H1 (cell line): ENCODE measurements at regions not wholly inside any gene's neighbourhood (a gene's known extent, or its start where the extent isn't known, plus 50 kb on each side); places are given as distances from the start of the nearest gene placed in this dataset.

Source experiments
- CTCF ChIA-PET: fragments of 300-600 bp; sonication (Branson Sonifier 250); formaldehyde crosslinking; loops from one replicate; lab custom pipeline; 2021; ENCODE audit not compliant: partially characterized antibody; lab: Charles Lee
- POLR2A ChIA-PET: fragments of 300-600 bp; sonication (Branson Sonifier 250); formaldehyde crosslinking; loops from one replicate; lab custom pipeline; 2021; ENCODE audit warnings: inconsistent platforms; ENCODE audit not compliant: partially characterized antibody; lab: Charles Lee
- DNase-seq, 2 experiments: peaks; one replicate each; pipeline versions ENCODE4 v3.0.0 to v3.0.0-alpha.2; 2010 to 2022; ENCODE audit warnings: low spot score in 2 of 2, low read depth in 1 of 2, mixed read lengths in 1 of 2
- FAIRE-seq: peaks from 2 replicates; lab custom pipeline; 2011; peaks lifted over from hg19 to GRCh38; lab: Jason Lieb, UNC
- H2AFZ ChIP-seq: 2 replicates; pipeline ENCODE4 v1.8.1; 2012; ENCODE audit warnings: low read length, inconsistent platforms
- H2AK5ac ChIP-seq: 2 replicates; pipeline ENCODE4 v1.6.1; 2013; ENCODE audit warnings: low read depth, low read length
- H2BK120ac ChIP-seq: replicated peaks from 2 replicates; pipeline ENCODE3; 2013; ENCODE audit warnings: low read depth, low read length, inconsistent platforms
- H2BK12ac ChIP-seq: 2 replicates; pipeline ENCODE4 v1.6.1; 2013; ENCODE audit warnings: low read depth, low read length
- H2BK15ac ChIP-seq: 2 replicates; pipeline ENCODE4 v1.6.1; 2013; ENCODE audit warnings: low read length
- H2BK20ac ChIP-seq: 2 replicates; pipeline ENCODE4 v1.6.1; 2013; ENCODE audit warnings: low read length
- H2BK5ac ChIP-seq: 2 replicates; pipeline ENCODE4 v1.6.1; 2013; ENCODE audit warnings: low read depth, low read length
- H3K14ac ChIP-seq: 2 replicates; pipeline ENCODE4 v1.6.1; 2013; ENCODE audit warnings: inconsistent platforms; ENCODE audit not compliant: insufficient read length
- H3K18ac ChIP-seq: 2 replicates; pipeline ENCODE4 v1.6.1; 2013; ENCODE audit warnings: low read length; ENCODE audit errors: extremely low read depth
- H3K23ac ChIP-seq: 2 replicates; pipeline ENCODE4 v1.6.1; 2013; ENCODE audit warnings: inconsistent platforms; ENCODE audit not compliant: insufficient read length
- H3K23me2 ChIP-seq: 2 replicates; pipeline ENCODE4 v1.6.1; 2013; ENCODE audit warnings: low read depth, low read length
- H3K27ac ChIP-seq: 2 replicates; pipeline ENCODE4 v1.6.1; 2011; ENCODE audit warnings: low read depth, low read length, inconsistent platforms
- H3K27me3 ChIP-seq, 4 experiments: replicated peaks in 1 of 4; 1 replicate in 1 of 4; 2 replicates in 3 of 4; pipeline versions ENCODE4 v1.6.1 to v1.8.1; 2011 to 2013; ENCODE audit warnings: low read length in 3 of 4, mild to moderate bottlenecking in 3 of 4, inconsistent platforms in 2 of 4, mixed read lengths in 2 of 4, moderate library complexity in 1 of 4; ENCODE audit not compliant: control insufficient read depth in 3 of 4, insufficient read depth in 3 of 4; ENCODE audit errors: extremely low read depth in 1 of 4
- H3K36me3 ChIP-seq, 4 experiments: 2 replicates each; pipeline versions ENCODE4 v1.6.1 to v1.8.1; 2011 to 2013; ENCODE audit warnings: mild to moderate bottlenecking in 4 of 4, low read length in 3 of 4, moderate library complexity in 2 of 4, control low read depth in 1 of 4, inconsistent platforms in 1 of 4; ENCODE audit not compliant: insufficient read depth in 4 of 4, control insufficient read depth in 2 of 4
- H3K4ac ChIP-seq: replicated peaks from 2 replicates; pipeline ENCODE3; 2013; ENCODE audit warnings: low read length, low read depth, mixed read lengths, inconsistent platforms; ENCODE audit not compliant: insufficient read length
- H3K4me1 ChIP-seq, 4 experiments: replicated peaks in 1 of 4; 1 replicate in 1 of 4; 2 replicates in 3 of 4; pipeline versions ENCODE4 v1.6.1 to v1.8.1; 2011 to 2013; ENCODE audit warnings: low read length in 3 of 4, inconsistent platforms in 2 of 4, mixed read lengths in 1 of 4; ENCODE audit not compliant: insufficient read depth in 4 of 4, control insufficient read depth in 3 of 4
- H3K4me2 ChIP-seq, 2 experiments: 2 replicates each; pipeline versions ENCODE4 v1.6.1 to v1.8.1; 2011 to 2013; ENCODE audit warnings: low read depth in 2 of 2, low read length in 2 of 2, control low read depth in 1 of 2, inconsistent platforms in 1 of 2, mild to moderate bottlenecking in 1 of 2; ENCODE audit not compliant: insufficient read depth in 1 of 2
- H3K4me3 ChIP-seq, 4 experiments: fragments of 200-600, 300-600 bp in 1 of 4; sonication (generic), shearing (Covaris generic), sonication (Bioruptor Twin) in 1 of 4; 2 replicates each; pipeline versions ENCODE4 v1.5.1 to v1.8.1; 2011 to 2016; ENCODE audit warnings: low read length in 4 of 4, low read depth in 3 of 4, control low read depth in 2 of 4, inconsistent platforms in 2 of 4, mild to moderate bottlenecking in 2 of 4, mixed read lengths in 1 of 4, moderate library complexity in 1 of 4; ENCODE audit not compliant: insufficient read depth in 2 of 4; ENCODE audit errors: extremely low read depth in 1 of 4
- H3K56ac ChIP-seq: replicated peaks from 2 replicates; pipeline ENCODE3; 2013; ENCODE audit warnings: low read depth, mild to moderate bottlenecking, mixed read lengths, low read length, inconsistent platforms; ENCODE audit not compliant: insufficient read length
- H3K79me1 ChIP-seq: 2 replicates; pipeline ENCODE4 v1.6.1; 2013; ENCODE audit warnings: low read depth, low read length, control low read depth
- H3K79me2 ChIP-seq, 2 experiments: 2 replicates each; pipeline versions ENCODE4 v1.6.1 to v1.8.1; 2012 to 2013; ENCODE audit warnings: low read length in 2 of 2, mild to moderate bottlenecking in 2 of 2, inconsistent platforms in 1 of 2; ENCODE audit not compliant: insufficient read depth in 2 of 2, control insufficient read depth in 1 of 2
- H3K9ac ChIP-seq, 4 experiments: replicated peaks in 1 of 4; 1 replicate in 1 of 4; 2 replicates in 3 of 4; pipeline versions ENCODE4 v1.6.1 to v1.8.1; 2011 to 2013; ENCODE audit warnings: low read depth in 3 of 4, low read length in 3 of 4, control low read depth in 2 of 4, mild to moderate bottlenecking in 2 of 4, moderate library complexity in 2 of 4, inconsistent platforms in 1 of 4; ENCODE audit errors: extremely low read depth in 1 of 4
- H3K9me3 ChIP-seq, 2 experiments: 2 replicates each; pipeline versions ENCODE4 v1.6.1 to v1.8.1; 2012 to 2013; ENCODE audit warnings: mild to moderate bottlenecking in 2 of 2, moderate library complexity in 2 of 2, control low read depth in 1 of 2, inconsistent platforms in 1 of 2, low read depth in 1 of 2, low read length in 1 of 2, mixed read lengths in 1 of 2; ENCODE audit not compliant: insufficient read depth in 2 of 2
- H4K20me1 ChIP-seq, 2 experiments: replicated peaks in 1 of 2; 2 replicates each; pipeline versions ENCODE3 to v1.8.1; 2011 to 2013; ENCODE audit warnings: inconsistent platforms in 2 of 2, low read length in 2 of 2, mild to moderate bottlenecking in 1 of 2; ENCODE audit not compliant: insufficient read depth in 2 of 2, control insufficient read depth in 1 of 2
- H4K5ac ChIP-seq: 2 replicates; pipeline ENCODE4 v1.6.1; 2013; ENCODE audit warnings: low read length, low read depth, mixed read lengths, inconsistent platforms; ENCODE audit not compliant: insufficient read length
- H4K8ac ChIP-seq: 2 replicates; pipeline ENCODE4 v1.8.0; 2013; ENCODE audit warnings: mild to moderate bottlenecking, moderate library complexity, low read length, inconsistent platforms; ENCODE audit not compliant: insufficient read depth; ENCODE audit errors: extremely low read depth
- H4K91ac ChIP-seq: replicated peaks from 2 replicates; pipeline ENCODE3; 2013; ENCODE audit warnings: low read length, mixed read lengths, inconsistent platforms; ENCODE audit not compliant: insufficient read length
- BACH1 ChIP-seq: IDR thresholded peaks from 2 replicates; pipeline ENCODE4 v1.6.1; 2012; ENCODE audit warnings: low read length, improper control_type of control experiment
- CBX8 ChIP-seq: fragments of 300-800, 300-1000 bp; sonication (generic); IDR thresholded peaks from 2 replicates; pipeline ENCODE4 v1.7.1; 2016; ENCODE audit warnings: low read depth, low read length, borderline replicate concordance
- CREB1 ChIP-seq: IDR thresholded peaks from 2 replicates; pipeline ENCODE4 v1.6.1; 2012; ENCODE audit warnings: inconsistent platforms
- CTBP2 ChIP-seq: IDR thresholded peaks from 2 replicates; pipeline ENCODE4 v1.7.0; 2011; ENCODE audit warnings: borderline replicate concordance, mild to moderate bottlenecking, moderate library complexity, mixed read lengths, low read length; ENCODE audit not compliant: insufficient read depth, insufficient read length
- EGR1 ChIP-seq: IDR thresholded peaks from 2 replicates; pipeline ENCODE4 v1.6.1; 2011; ENCODE audit warnings: low read depth, low read length, borderline replicate concordance
- GABPA ChIP-seq: IDR thresholded peaks from 2 replicates; pipeline ENCODE4 v1.6.1; 2011; ENCODE audit warnings: mild to moderate bottlenecking, low read length, moderate library complexity, borderline replicate concordance; ENCODE audit not compliant: insufficient read depth
- JUND ChIP-seq: IDR thresholded peaks from 2 replicates; pipeline ENCODE4 v1.6.1; 2011; ENCODE audit warnings: mild to moderate bottlenecking, improper control_type of control experiment, low read length
- MAFK ChIP-seq: IDR thresholded peaks from 2 replicates; pipeline ENCODE4 v1.6.1; 2012; ENCODE audit warnings: low read depth, mild to moderate bottlenecking, improper control_type of control experiment, low read length
- PHF8 ChIP-seq: fragments of 200-600 bp; sonication (generic); conservative IDR thresholded peaks from 2 replicates; pipeline ENCODE4 v1.7.1; 2012; ENCODE audit warnings: low read depth, mild to moderate bottlenecking, inconsistent platforms, low read length, moderate library complexity
- POLR2A ChIP-seq, 2 experiments: IDR thresholded peaks; 1 replicate in 1 of 2; 2 replicates in 1 of 2; pipeline ENCODE4 v1.6.1; 2011; ENCODE audit warnings: low read depth in 2 of 2, low read length in 2 of 2, mild to moderate bottlenecking in 2 of 2; ENCODE audit errors: control extremely low read depth in 1 of 2
- POU5F1 ChIP-seq: IDR thresholded peaks from 2 replicates; pipeline ENCODE4 v1.6.1; 2011; ENCODE audit warnings: low read depth, mild to moderate bottlenecking, low read length, moderate library complexity
- RAD21 ChIP-seq, 2 experiments: IDR thresholded peaks in 1 of 2; conservative IDR thresholded peaks in 1 of 2; 2 replicates each; pipeline ENCODE4 v1.6.1; 2011; ENCODE audit warnings: low read depth in 2 of 2, low read length in 2 of 2, improper control_type of control experiment in 1 of 2, inconsistent platforms in 1 of 2, mild to moderate bottlenecking in 1 of 2, moderate library complexity in 1 of 2
- SIRT6 ChIP-seq: IDR thresholded peaks from one replicate; pipeline ENCODE4 v1.7.1; 2012; ENCODE audit warnings: low read length, inconsistent platforms
- SRF ChIP-seq: IDR thresholded peaks from 2 replicates; pipeline ENCODE4 v1.6.1; 2011; ENCODE audit warnings: mild to moderate bottlenecking, low read depth, low read length, moderate library complexity
- ZNF274 ChIP-seq: IDR thresholded peaks from 2 replicates; pipeline ENCODE4 v1.7.0; 2012; ENCODE audit warnings: low read length, borderline replicate concordance; ENCODE audit errors: extremely low read depth
- WGBS, 2 experiments: shearing (Covaris generic) in 1 of 2; methylation state at CpG; one replicate each; pipeline versions ENCODE4 v1.1.6 to v1.1.7; 2013 to 2015; ENCODE audit warnings: low lambda C conversion rate in 2 of 2, mixed read lengths in 2 of 2, inconsistent platforms in 1 of 2, low coverage in 1 of 2, missing lambda C conversion rate in 1 of 2; ENCODE audit not compliant: insufficient replicate concordance in 2 of 2, insufficient coverage in 1 of 2, insufficient read length in 1 of 2; ENCODE audit errors: extremely low coverage in 1 of 2, missing lambda C conversion rate in 1 of 2; 5-methylcytosine and 5-hydroxymethylcytosine counted together

DNA sequence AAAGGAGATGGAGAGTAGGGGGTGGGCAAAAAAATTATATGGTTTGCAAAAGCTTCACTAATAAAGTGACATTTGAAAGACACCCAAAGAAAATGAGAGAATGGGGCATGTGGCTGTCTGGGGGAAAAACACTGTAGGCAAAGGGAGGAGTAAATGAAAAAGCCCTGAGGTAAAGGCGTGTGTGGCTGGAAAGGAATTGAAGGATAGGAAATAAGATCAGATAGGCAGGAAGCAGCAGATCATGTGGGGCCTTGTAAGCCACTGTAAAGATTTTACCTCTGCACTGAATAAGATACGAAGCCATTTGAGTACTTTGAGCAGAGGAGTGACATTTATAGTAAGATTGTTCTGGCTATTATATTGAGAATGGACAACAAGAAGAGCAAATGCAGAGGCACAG is 49.8 kb upstream of the FDX1 start:
- POLR2A ChIA-PET = no interaction called here
- TF ChIP-seq CBX8 (no peak), CTBP2 (no peak), PHF8 (no peak), JUND (no peak), SIRT6 (no peak), ZNF274 (no peak), RAD21 (IDR thresholded peaks at IDR 0.05 in 1 of 2, conservative IDR thresholded peaks at IDR 0.05 in 1 of 2; ENCODE audit: low read depth in 2 of 2, low read length in 2 of 2) (no peak), EGR1 (no peak), BACH1 (no peak), GABPA (no peak), POLR2A (IDR thresholded peaks at IDR 0.05; ENCODE audit: control extremely low read depth in 1 of 2, low read depth in 2 of 2, low read length in 2 of 2) (no peak), MAFK (no peak), CREB1 (no peak), SRF (no peak), POU5F1 (no peak)

More for the DNA sequence above, 49.8 kb upstream of the FDX1 start:
- Histone ChIP-seq H2BK5ac (no peak overlapping the region), H2BK120ac (no peak overlapping the region), H3K27me3 (no peaks in the 10 kb centered on the region), H4K5ac (no peak overlapping the region), H3K9ac (no peak overlapping the region), H2BK12ac (no peak overlapping the region), H2BK15ac (no peak overlapping the region), H2AFZ (no peak overlapping the region), H3K79me1 (no peaks in the 10 kb centered on the region), H2AK5ac (no peak overlapping the region), H4K20me1 (no peaks in the 10 kb centered on the region), H3K36me3 (no peaks in the 10 kb centered on the region), H3K14ac (no peak overlapping the region), H3K4me2 (no peak overlapping the region), H4K8ac (no peak overlapping the region), H3K4me3 (no peak overlapping the region), H3K4me1 (no peaks in the 10 kb centered on the region), H3K23me2 (no peaks in the 10 kb centered on the region), H2BK20ac (no peak overlapping the region), H3K18ac (no peak overlapping the region), H3K27ac (no peak overlapping the region), H3K9me3 (no peaks in the 10 kb centered on the region), H4K91ac (no peak overlapping the region), H3K56ac (no peak overlapping the region), H3K79me2 (no peaks in the 10 kb centered on the region), H3K4ac (no peak overlapping the region), H3K23ac (no peak overlapping the region)
- 83% methylated on average over 2 of the region's 2 CpGs; no CpG with 5 or more reads in 1 of the 2 experiments for WGBS, 2 experiments
- CTCF ChIA-PET = no interaction called here
- no peak for DNase-seq
- no peak for FAIRE-seq
